Thyroid gland (tissue), 4 donors: ENCODE measurements at regions not wholly inside any gene's neighbourhood (a gene's known extent, or its start where the extent isn't known, plus 50 kb on each side); places are given as distances from the start of the nearest gene placed in this dataset.

Experiments
- DNase-seq, 2 donors: peaks; one replicate each; pipeline ENCODE4 v3.0.0-alpha.2; 2019
- H3K27ac ChIP-seq, 3 donors: fragments of 200-600 bp; sonication (generic); 1 replicate in 2 of 3; 2 replicates in 1 of 3; pipeline ENCODE4 v1.5.1; 2016 to 2019; ENCODE audit warnings: mild to moderate bottlenecking in 1 of 3, moderate library complexity in 1 of 3
- H3K27me3 ChIP-seq: fragments of 200-600 bp; sonication (generic); one replicate; pipeline ENCODE4 v1.5.1; 2019
- H3K36me3 ChIP-seq, 2 donors: fragments of 200-600 bp; sonication (generic); one replicate each; pipeline ENCODE4 v1.5.1; 2016 to 2019
- H3K4me1 ChIP-seq, 2 donors: fragments of 200-600 bp; sonication (generic); one replicate each; pipeline ENCODE4 v1.5.1; 2017 to 2019
- H3K4me3 ChIP-seq, 3 donors: fragments of 200-600 bp; sonication (generic); replicated peaks in 1 of 3; 1 replicate in 2 of 3; 2 replicates in 1 of 3; pipeline ENCODE4 v1.5.1; 2016; ENCODE audit warnings: mild to moderate bottlenecking in 1 of 3
- H3K9me3 ChIP-seq: fragments of 200-600 bp; sonication (generic); one replicate; pipeline ENCODE4 v1.5.1; 2017
- CTCF ChIP-seq, 6 experiments: fragments of 200-600 bp in 3 of 6; fragments of 450-650 bp in 3 of 6; sonication (generic) in 3 of 6; IDR thresholded peaks; one replicate each; pipeline ENCODE4 v1.5.1; 2016 to 2019; ENCODE audit warnings: antibody characterized with exemption in 6 of 6, mild to moderate bottlenecking in 2 of 6, inconsistent platforms in 1 of 6, moderate library complexity in 1 of 6
- POLR2A ChIP-seq, 2 donors: fragments of 450-650 bp; IDR thresholded peaks; one replicate each; pipeline ENCODE4 v1.6.1; 2017; ENCODE audit warnings: antibody characterized with exemption in 2 of 2, mild to moderate bottlenecking in 2 of 2, moderate library complexity in 1 of 2
- WGBS, 2 donors: methylation state at CpG; one replicate each; pipeline ENCODE4 v1.1.5; 2017; 5-methylcytosine and 5-hydroxymethylcytosine counted together
- intact Hi-C: fragments of 100-400 bp; cut with DNase I; formaldehyde crosslinking; loops from one replicate; pipeline ENCODE4 v1.15.1; 2023

- DNase-seq: no peak
- WGBS, 2 donors: 90 to 96% methylated on average over 2 of the region's 2 CpGs
- intact Hi-C loops: no loop called here
- Histone ChIP-seq H3K4me3 (no peak overlapping the region), H3K4me1 (no peaks in the 10 kb centered on the region), H3K27me3 (no peaks in the 10 kb centered on the region), H3K36me3 (no peaks in the 10 kb centered on the region), H3K27ac (no peak overlapping the region), H3K9me3 (no peaks in the 10 kb centered on the region)
- TF ChIP-seq POLR2A (IDR thresholded peaks at IDR 0.05) (no peak), CTCF (IDR thresholded peaks at IDR 0.05) (no peak)
Observed at GRCh38 chr3:88222343-88222742, 72.6 kb downstream of the C3orf38 start.

DNA sequence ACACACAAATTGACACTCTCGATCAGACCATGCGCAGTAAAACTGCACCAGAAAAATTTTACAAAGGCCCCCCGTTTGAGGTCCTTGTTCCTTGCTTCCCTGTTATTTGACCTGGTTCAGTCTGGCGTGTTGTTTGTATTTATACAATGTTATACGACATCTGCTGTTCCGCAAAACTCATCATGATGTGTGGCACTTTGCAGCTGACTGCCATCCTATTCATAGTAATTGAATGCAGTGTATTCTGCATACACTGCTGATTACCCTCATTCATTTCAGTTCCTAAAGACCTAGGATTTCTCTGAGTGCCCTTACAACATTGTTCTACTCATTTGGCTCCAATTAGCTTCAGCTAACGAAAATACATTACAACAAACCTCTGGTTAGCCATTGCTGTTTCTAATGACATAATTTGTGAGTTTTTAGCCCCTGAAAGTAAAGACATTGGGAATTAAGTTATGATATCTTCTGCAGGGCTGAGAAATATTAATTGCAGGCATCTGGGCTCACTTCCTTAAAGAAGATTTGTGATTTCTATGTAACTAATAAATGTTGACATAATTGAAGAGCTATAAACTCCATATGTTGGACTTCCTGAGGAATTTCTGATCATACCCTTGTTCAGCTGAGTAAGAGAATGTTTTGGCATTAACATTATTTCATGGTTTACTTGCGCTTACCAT, 75.7 kb downstream of the C3orf38 start:
- Histone ChIP-seq H3K4me1 (no peaks in the 10 kb centered on the region), H3K27me3 (no peaks in the 10 kb centered on the region), H3K36me3 (no peaks in the 10 kb centered on the region), H3K27ac (no peak overlapping the region), H3K9me3 (no peaks in the 10 kb centered on the region), H3K4me3 (no peak overlapping the region)
- no peak for DNase-seq
- WGBS, 2 donors: 93 to 95% methylated on average over 8 of the region's 8 CpGs
- no peak for TF ChIP-seq POLR2A (IDR thresholded peaks at IDR 0.05)
- no peak for TF ChIP-seq CTCF (IDR thresholded peaks at IDR 0.05)
- intact Hi-C loops: no loop called here

GRCh38 chr3:88226910-88227309, 77.2 kb downstream of the C3orf38 start:
- Histone ChIP-seq H3K36me3 (no peaks in the 10 kb centered on the region), H3K27ac (no peak overlapping the region), H3K27me3 (no peaks in the 10 kb centered on the region), H3K4me1 (no peaks in the 10 kb centered on the region), H3K4me3 (no peak overlapping the region), H3K9me3 (no peaks in the 10 kb centered on the region)
- 56 to 79% methylated on average over 3 of the region's 3 CpGs for WGBS, 2 donors
- TF ChIP-seq POLR2A (IDR thresholded peaks at IDR 0.05) (no peak), CTCF (IDR thresholded peaks at IDR 0.05) (no peak)
- no peak for DNase-seq
- intact Hi-C loops: no loop called here

DNA sequence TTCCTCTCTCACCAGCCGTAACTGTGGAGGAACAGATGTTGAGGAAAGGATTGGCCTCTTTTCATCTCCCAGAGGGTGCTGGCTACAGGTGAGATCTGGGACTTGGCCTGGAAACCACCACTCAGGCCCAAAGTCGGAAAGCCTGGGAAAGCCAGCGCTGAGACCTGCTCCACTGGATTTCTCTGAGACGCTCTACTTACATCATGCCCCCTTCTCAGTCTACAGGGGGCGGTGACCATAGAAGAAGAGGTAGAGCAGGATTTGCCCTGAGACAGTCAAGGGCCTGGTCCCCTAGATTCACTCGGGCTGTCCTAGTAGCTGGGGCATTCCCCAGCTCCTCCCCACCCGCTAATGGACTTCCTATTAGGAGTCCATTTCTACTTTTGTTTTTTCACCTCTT, 80.9 kb downstream of the C3orf38 start:
- no peak for TF ChIP-seq CTCF (IDR thresholded peaks at IDR 0.05)
- no peak for TF ChIP-seq POLR2A (IDR thresholded peaks at IDR 0.05)
- H3K4me3 ChIP-seq: no peak overlapping the region
- DNase-seq: no peak
- no peaks in the 10 kb centered on the region for H3K9me3 ChIP-seq
- no peak overlapping the region for H3K27ac ChIP-seq
- intact Hi-C loops: no loop called here
- H3K4me1 ChIP-seq: no peaks in the 10 kb centered on the region
- no peaks in the 10 kb centered on the region for H3K27me3 ChIP-seq
- WGBS, 2 donors: 97 to 98% methylated on average over 7 of the region's 7 CpGs
- no peaks in the 10 kb centered on the region for H3K36me3 ChIP-seq

GRCh38 chr3:88231207-88231606, 81.4 kb downstream of the C3orf38 start:
- H3K9me3 ChIP-seq: no peaks in the 10 kb centered on the region
- H3K36me3 ChIP-seq: no peaks in the 10 kb centered on the region
- no peaks in the 10 kb centered on the region for H3K27me3 ChIP-seq
- no peaks in the 10 kb centered on the region for H3K4me1 ChIP-seq
- TF ChIP-seq CTCF (IDR thresholded peaks at IDR 0.05) (no peak), POLR2A (IDR thresholded peaks at IDR 0.05) (no peak)
- WGBS, 2 donors: 84 to 87% methylated on average over 4 of the region's 4 CpGs
- DNase-seq: no peak
- intact Hi-C loops: no loop called here
- H3K27ac ChIP-seq: no peak overlapping the region
- no peak overlapping the region for H3K4me3 ChIP-seq
